ENCODE measurements at regions not wholly inside any gene's neighbourhood (a gene's known extent, or its start where the extent isn't known, plus 50 kb on each side); places are given as distances from the start of the nearest gene placed in this dataset.
"Not testable (repeated sequence)": the region's sequence is repeated elsewhere in the genome, so short reads cannot be mapped to it uniquely, and the experiment has no call there.

GRCh38 chr5:23136958-23137357 is 283.8 kb upstream of the CDH12 start:
- DNase-seq (ENCODE audit: low spot score), result no peak

GRCh38 chr5:23132231-23132630 is 279.1 kb upstream of the CDH12 start:
- intact Hi-C loops (cut with DNase I), result no loop called here
- no peak for DNase-seq (ENCODE audit: low spot score)

More at GRCh38 chr5:23136958-23137357, 283.8 kb upstream of the CDH12 start:
- intact Hi-C loops (cut with DNase I), result no loop called here

- DNase-seq (ENCODE audit: low spot score), result no peak
- intact Hi-C loops (cut with DNase I), result no loop called here
These were observed 259.1 kb upstream of the CDH12 start for GRCh38 chr5:23112237-23112636.

GRCh38 chr5:23105021-23105420 is 251.9 kb upstream of the CDH12 start:
- intact Hi-C loops (cut with DNase I), result no loop called here
- DNase-seq (ENCODE audit: low spot score), result no peak

GRCh38 chr5:23103566-23103965 is 250.4 kb upstream of the CDH12 start:
- intact Hi-C loops (cut with DNase I), result no loop called here
- no peak for DNase-seq (ENCODE audit: low spot score)

GRCh38 chr5:23095418-23095817 is 242.3 kb upstream of the CDH12 start:
- intact Hi-C loops (cut with DNase I); DNase-seq (ENCODE audit: low spot score): not testable (repeated sequence)

GRCh38 chr5:23089286-23089685 is 236.1 kb upstream of the CDH12 start:
- intact Hi-C loops (cut with DNase I), result no loop called here
- no peak for DNase-seq (ENCODE audit: low spot score)

- DNase-seq (ENCODE audit: low spot score), result no peak
- intact Hi-C loops (cut with DNase I), result no loop called here
These were observed 231.7 kb upstream of the CDH12 start for GRCh38 chr5:23084815-23085214.

GRCh38 chr5:23072179-23072578 is 219.0 kb upstream of the CDH12 start:
- intact Hi-C loops (cut with DNase I), result no loop called here
- DNase-seq (ENCODE audit: low spot score), result no peak

- intact Hi-C loops (cut with DNase I), result no loop called here
- no peak for DNase-seq (ENCODE audit: low spot score)
These were observed 218.5 kb upstream of the CDH12 start for GRCh38 chr5:23071682-23072081.

- intact Hi-C loops (cut with DNase I), result no loop called here
These were observed 211.6 kb upstream of the CDH12 start for GRCh38 chr5:23064710-23065109.

GRCh38 chr5:23053846-23054245 is 200.7 kb upstream of the CDH12 start:
- intact Hi-C loops (cut with DNase I), result no loop called here
- no peak for DNase-seq (ENCODE audit: low spot score)

More at GRCh38 chr5:23064710-23065109, 211.6 kb upstream of the CDH12 start:
- DNase-seq (ENCODE audit: low spot score), result no peak

- intact Hi-C loops (cut with DNase I), result no loop called here
- no peak for DNase-seq (ENCODE audit: low spot score)
These were observed 189.1 kb upstream of the CDH12 start for GRCh38 chr5:23042226-23042625.

GRCh38 chr5:23035555-23036090 is 182.5 kb upstream of the CDH12 start:
- no peak for DNase-seq (ENCODE audit: low spot score)
- intact Hi-C loops (cut with DNase I), result no loop called here

- intact Hi-C loops (cut with DNase I), result no loop called here
- DNase-seq (ENCODE audit: low spot score), result no peak
These were observed 180.7 kb upstream of the CDH12 start for GRCh38 chr5:23033864-23034263.

GRCh38 chr5:23029290-23029689 is 176.1 kb upstream of the CDH12 start:
- intact Hi-C loops (cut with DNase I), result no loop called here
- no peak for DNase-seq (ENCODE audit: low spot score)

GRCh38 chr5:23028445-23029021 is 175.4 kb upstream of the CDH12 start:
- no peak for DNase-seq (ENCODE audit: low spot score)
- intact Hi-C loops (cut with DNase I), result no loop called here

- intact Hi-C loops (cut with DNase I), result no loop called here
- no peak for DNase-seq (ENCODE audit: low spot score)
These were observed 174.7 kb upstream of the CDH12 start for GRCh38 chr5:23027830-23028229.

GRCh38 chr5:23027331-23027730 is 174.2 kb upstream of the CDH12 start:
- no peak for DNase-seq (ENCODE audit: low spot score)
- intact Hi-C loops (cut with DNase I), result no loop called here

GRCh38 chr5:23026252-23027170 is 173.4 kb upstream of the CDH12 start:
- intact Hi-C loops (cut with DNase I), result no loop called here
- DNase-seq (ENCODE audit: low spot score), result no peak

Measured in cardiac septum (tissue), 1 donor.